CD4-positive, alpha-beta T cell (primary cell): ENCODE measurements at regions not wholly inside any gene's neighbourhood (a gene's known extent, or its start where the extent isn't known, plus 50 kb on each side); places are given as distances from the start of the nearest gene placed in this dataset.
"Not testable (repeated sequence)": the region's sequence is repeated elsewhere in the genome, so short reads cannot be mapped to it uniquely, and the experiment has no call there.

Source experiments
- ATAC-seq: fragments of 200-7000 bp; cut with Tn5 transposase; one replicate; pipeline ENCODE4 v1.10.0; 2022; ENCODE audit warnings: mild to moderate bottlenecking; ENCODE audit not compliant: poor library complexity
- CTCF ChIA-PET: fragments of 350-600 bp; sonication (Branson Sonifier 250); formaldehyde crosslinking; loops from one replicate; lab custom pipeline; 2021; ENCODE audit warnings: antibody characterized with exemption, inconsistent platforms; lab: Charles Lee
- POLR2A ChIA-PET: fragments of 350-600 bp; sonication (Branson Sonifier 250); formaldehyde crosslinking; loops from one replicate; lab custom pipeline; 2021; ENCODE audit warnings: antibody characterized with exemption, inconsistent platforms; lab: Charles Lee
- DNase-seq, 14 experiments: peaks; one replicate each; pipeline ENCODE4 v3.0.0-alpha.2; 2013 to 2020; ENCODE audit warnings: mixed read lengths in 2 of 14
- H3K27ac ChIP-seq, 2 donors: one replicate each; pipeline versions ENCODE4 v1.5.1 to v1.7.0; 2013; ENCODE audit warnings: low read length in 2 of 2, low read depth in 1 of 2, mild to moderate bottlenecking in 1 of 2
- H3K27me3 ChIP-seq, 2 experiments: 1 replicate in 1 of 2; 2 replicates in 1 of 2; pipeline versions ENCODE4 v1.6.1 to v1.7.0; 2013; ENCODE audit warnings: low read length in 2 of 2, control low read depth in 1 of 2, mild to moderate bottlenecking in 1 of 2, moderate library complexity in 1 of 2; ENCODE audit not compliant: insufficient read depth in 2 of 2, control insufficient read depth in 1 of 2
- H3K36me3 ChIP-seq: one replicate; pipeline ENCODE4 v1.6.1; 2013; ENCODE audit warnings: low read length, control low read depth; ENCODE audit not compliant: insufficient read depth
- H3K4me1 ChIP-seq: one replicate; pipeline ENCODE4 v1.6.1; 2013; ENCODE audit warnings: low read length, control low read depth; ENCODE audit not compliant: insufficient read depth
- H3K4me3 ChIP-seq: one replicate; pipeline ENCODE4 v1.5.1; 2013; ENCODE audit warnings: mild to moderate bottlenecking, low read length, moderate library complexity
- H3K9me3 ChIP-seq, 2 experiments: 1 replicate in 1 of 2; 2 replicates in 1 of 2; pipeline versions ENCODE4 v1.6.1 to v1.7.0; 2013; ENCODE audit warnings: low read length in 2 of 2, mild to moderate bottlenecking in 2 of 2, control low read depth in 1 of 2, moderate library complexity in 1 of 2; ENCODE audit not compliant: control insufficient read depth in 1 of 2, insufficient read depth in 1 of 2
- H3K27ac Mint-ChIP-seq: one replicate; pipeline ENCODE4 v1.8.0; 2020; ENCODE audit warnings: mixed read lengths
- H3K27me3 Mint-ChIP-seq: one replicate; pipeline ENCODE4 v1.8.0; 2021; ENCODE audit warnings: mixed read lengths
- H3K36me3 Mint-ChIP-seq: one replicate; pipeline ENCODE4 v1.8.0; 2021; ENCODE audit warnings: low read depth, mixed read lengths
- H3K4me1 Mint-ChIP-seq: one replicate; pipeline ENCODE4 v1.8.0; 2021; ENCODE audit warnings: low read depth, mixed read lengths
- H3K4me3 Mint-ChIP-seq: one replicate; pipeline ENCODE4 v1.8.0; 2020; ENCODE audit warnings: mild to moderate bottlenecking, mixed read lengths
- H3K9me3 Mint-ChIP-seq: one replicate; pipeline ENCODE4 v1.8.0; 2020; ENCODE audit warnings: mixed read lengths
- CTCF ChIP-seq: fragments of 200-600 bp; IDR thresholded peaks from one replicate; pipeline ENCODE4 v1.8.0; 2022; ENCODE audit warnings: antibody characterized with exemption, mild to moderate bottlenecking
- intact Hi-C, 2 experiments: fragments of 100-400 bp; cut with DNase I in 1 of 2; cut with micrococcal nuclease in 1 of 2; formaldehyde crosslinking; loops; one replicate each; pipeline versions ENCODE4 v1.15.1 to v1.9.0; 2023 to 2025; cut with DNase I, micrococcal nuclease

DNA sequence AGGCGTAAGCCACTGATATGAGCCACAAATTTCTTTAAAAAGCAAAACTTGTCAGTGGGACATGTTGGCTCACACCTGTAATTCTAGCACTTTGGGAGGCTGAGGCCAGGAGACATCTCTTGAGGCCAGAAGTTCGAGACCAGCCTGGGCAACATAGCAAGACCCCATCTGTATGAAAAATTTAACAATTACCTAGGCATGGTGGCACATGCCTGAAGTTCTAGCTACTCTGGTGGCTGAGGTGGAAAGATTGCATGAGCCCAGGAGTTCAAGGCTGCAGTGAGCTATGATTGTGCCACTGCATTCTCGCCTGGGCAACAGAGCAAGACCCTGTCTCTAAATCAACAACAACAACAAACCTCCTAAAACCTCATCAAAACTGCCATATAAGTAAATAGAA lies 147.6 kb upstream of the BARHL2 start:
- Mint-ChIP-seq H3K36me3 (no peaks in the 10 kb centered on the region), H3K9me3 (peaks cover 5% of the 10 kb centered on the region), H3K4me1 (no peaks in the 10 kb centered on the region), H3K4me3 (no peak overlapping the region), H3K27me3 (peaks cover 24% of the 10 kb centered on the region), H3K27ac (no peak overlapping the region)
- Histone ChIP-seq H3K9me3 (no peaks in the 10 kb centered on the region), H3K4me3 (no peak overlapping the region), H3K27ac (no peak overlapping the region), H3K27me3 (peaks cover 0 to 3% of the 10 kb centered on the region in 2 experiments), H3K4me1 (no peaks in the 10 kb centered on the region), H3K36me3 (no peaks in the 10 kb centered on the region)
- no peak for TF ChIP-seq CTCF
- no peak for ATAC-seq
- ChIA-PET POLR2A (no interaction called here), CTCF (no interaction called here)
- intact Hi-C loops = no loop called here
- DNase-seq = no peak

DNA sequence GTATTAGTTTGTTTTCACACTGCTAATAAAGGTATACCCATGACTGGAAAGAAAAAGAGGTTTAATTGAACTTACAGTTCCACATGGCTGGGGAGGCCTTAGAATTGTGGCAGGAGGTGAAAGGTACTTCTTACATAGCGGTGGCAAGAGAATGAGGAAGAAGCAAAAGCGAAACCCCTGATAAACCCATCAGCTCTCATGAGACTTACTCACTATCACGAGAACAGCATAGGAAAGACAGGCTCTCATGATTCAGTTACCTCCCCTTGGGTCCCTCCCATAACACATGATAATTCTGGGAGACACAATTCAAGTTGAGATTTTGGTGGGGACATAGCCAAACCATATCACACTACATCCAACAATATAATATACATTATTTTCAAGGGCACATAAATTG lies 145.7 kb upstream of the BARHL2 start:
- TF ChIP-seq CTCF = no peak
- H3K27ac ChIP-seq = no peak overlapping the region
- Mint-ChIP-seq H3K9me3 (peaks cover 5% of the 10 kb centered on the region), H3K4me3 (no peak overlapping the region), H3K4me1 (no peaks in the 10 kb centered on the region), H3K27me3 (peaks cover 28% of the 10 kb centered on the region), H3K27ac (no peak overlapping the region), H3K36me3 (no peaks in the 10 kb centered on the region)
- no peaks in the 10 kb centered on the region for H3K4me1 ChIP-seq
- H3K4me3 ChIP-seq = no peak overlapping the region
- intact Hi-C loops = no loop called here
- ChIA-PET POLR2A (no interaction called here), CTCF (no interaction called here)
- no peaks in the 10 kb centered on the region for H3K36me3 ChIP-seq
- H3K9me3 ChIP-seq = no peaks in the 10 kb centered on the region
- ATAC-seq (no peak), DNase-seq (no peak)
- peaks cover 3 to 4% of the 10 kb centered on the region in 2 experiments for H3K27me3 ChIP-seq

DNA sequence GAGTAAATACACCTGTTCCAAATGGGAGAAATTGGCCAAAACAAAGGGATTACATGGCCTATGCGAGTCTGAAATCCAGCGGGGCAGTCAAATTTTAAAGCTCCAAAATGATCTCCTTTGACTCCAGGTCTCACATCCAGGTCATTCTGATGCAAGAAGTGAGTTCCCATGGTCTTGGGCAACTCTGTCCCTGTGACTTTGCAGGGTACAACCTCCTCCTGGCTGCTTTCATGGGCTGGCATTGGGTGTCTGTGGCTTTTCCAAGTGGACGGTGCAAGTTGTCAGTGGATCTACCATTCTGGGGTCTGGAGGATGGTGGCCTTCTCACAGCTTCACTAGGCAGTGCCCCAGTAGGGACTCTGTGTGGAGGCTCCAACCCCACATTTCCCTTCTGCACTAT lies 144.3 kb upstream of the BARHL2 start:
- H3K4me3 Mint-ChIP-seq, H3K4me1 ChIP-seq, H3K36me3 Mint-ChIP-seq, H3K4me1 Mint-ChIP-seq, H3K27me3 ChIP-seq, POLR2A ChIA-PET, DNase-seq, intact Hi-C loops, H3K9me3 Mint-ChIP-seq, CTCF ChIA-PET, H3K27ac Mint-ChIP-seq, H3K4me3 ChIP-seq, ATAC-seq, H3K9me3 ChIP-seq, H3K27ac ChIP-seq, H3K36me3 ChIP-seq: not testable (repeated sequence)
- peaks cover 32% of the 10 kb centered on the region for H3K27me3 Mint-ChIP-seq

DNA sequence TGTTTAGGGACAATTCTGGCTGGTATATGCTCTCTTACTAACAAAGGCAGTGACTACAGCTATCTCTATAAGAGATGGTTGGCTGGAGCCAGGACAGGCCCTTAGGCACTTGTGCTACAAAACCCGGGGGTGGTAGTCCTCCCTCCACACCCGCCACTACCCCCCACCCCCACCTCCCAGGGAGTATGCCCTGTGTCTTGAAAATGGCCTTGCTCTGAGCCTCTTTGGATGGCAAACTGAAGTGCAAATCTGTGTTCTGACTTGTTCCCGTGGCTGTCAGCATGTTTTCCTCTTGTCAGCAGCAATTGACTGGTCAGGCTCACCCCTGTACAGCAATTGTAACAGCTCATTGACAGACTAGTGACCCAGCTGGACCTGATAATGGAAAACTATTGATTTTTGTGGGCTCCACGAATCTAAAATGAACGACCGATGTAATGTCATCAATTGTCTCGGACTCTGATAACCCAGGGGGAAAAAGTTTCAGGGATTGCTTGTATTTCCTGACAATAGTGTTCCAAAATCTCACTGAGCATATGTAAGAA lies 139.4 kb upstream of the BARHL2 start:
- ChIA-PET POLR2A (no interaction called here), CTCF (no interaction called here)
- no peaks in the 10 kb centered on the region for H3K36me3 ChIP-seq
- Mint-ChIP-seq H3K27ac (no peak overlapping the region), H3K27me3 (peaks cover 68% of the 10 kb centered on the region), H3K9me3 (peaks cover 5% of the 10 kb centered on the region), H3K36me3 (no peaks in the 10 kb centered on the region), H3K4me1 (peaks cover 8% of the 10 kb centered on the region), H3K4me3 (no peak overlapping the region)
- H3K27me3 ChIP-seq = peaks cover 17 to 30% of the 10 kb centered on the region in 2 experiments
- H3K4me1 ChIP-seq = peaks cover 6% of the 10 kb centered on the region
- H3K4me3 ChIP-seq = no peak overlapping the region
- ATAC-seq = no peak
- H3K9me3 ChIP-seq = no peaks in the 10 kb centered on the region
- intact Hi-C loops = no loop called here
- H3K27ac ChIP-seq = no peak overlapping the region
- no peak for TF ChIP-seq CTCF
- no peak for DNase-seq
